ENCODE measurements at regions not wholly inside any gene's neighbourhood (a gene's known extent, or its start where the extent isn't known, plus 50 kb on each side); places are given as distances from the start of the nearest gene placed in this dataset.

- H3K27me3 ChIP-seq (ENCODE audit: low read depth), result no peaks in the 10 kb centered on the region
- no peak for DNase-seq
- H3K4me1 ChIP-seq, result no peaks in the 10 kb centered on the region
- H3K4me3 ChIP-seq, result no peak overlapping the region
- no peak overlapping the region for H3K27ac ChIP-seq (replicated peaks)
- H3K36me3 ChIP-seq, result no peaks in the 10 kb centered on the region
- intact Hi-C loops (cut with micrococcal nuclease), result no loop called here
- no peak for TF ChIP-seq CTCF (IDR thresholded peaks at IDR 0.05; ENCODE audit: borderline replicate concordance)
- H3K9me3 ChIP-seq (replicated peaks), result no peaks in the 10 kb centered on the region
These were observed 734.3 kb upstream of the MIR17HG start for GRCh38 chr13:90613076-90613795.

- TF ChIP-seq CTCF (IDR thresholded peaks at IDR 0.05; ENCODE audit: borderline replicate concordance), result no peak
- H3K27me3 ChIP-seq (ENCODE audit: low read depth), result no peaks in the 10 kb centered on the region
- no peak overlapping the region for H3K27ac ChIP-seq (replicated peaks)
- intact Hi-C loops (cut with micrococcal nuclease), result no loop called here
- H3K4me1 ChIP-seq, result no peaks in the 10 kb centered on the region
- H3K36me3 ChIP-seq, result no peaks in the 10 kb centered on the region
- H3K9me3 ChIP-seq (replicated peaks), result no peaks in the 10 kb centered on the region
- H3K4me3 ChIP-seq, result no peak overlapping the region
- no peak for DNase-seq
These were observed 732.3 kb upstream of the MIR17HG start for GRCh38 chr13:90615236-90615635.

GRCh38 chr13:90615767-90616166 lies 731.7 kb upstream of the MIR17HG start:
- Histone ChIP-seq H3K9me3 (replicated peaks) (no peaks in the 10 kb centered on the region), H3K4me3 (no peak overlapping the region), H3K36me3 (no peaks in the 10 kb centered on the region), H3K4me1 (no peaks in the 10 kb centered on the region), H3K27me3 (ENCODE audit: low read depth) (no peaks in the 10 kb centered on the region), H3K27ac (replicated peaks) (no peak overlapping the region)
- no peak for TF ChIP-seq CTCF (IDR thresholded peaks at IDR 0.05; ENCODE audit: borderline replicate concordance)
- DNase-seq, result no peak
- intact Hi-C loops (cut with micrococcal nuclease), result no loop called here

- Histone ChIP-seq H3K4me1 (no peaks in the 10 kb centered on the region), H3K27ac (replicated peaks) (no peak overlapping the region), H3K27me3 (ENCODE audit: low read depth) (no peaks in the 10 kb centered on the region), H3K36me3 (no peaks in the 10 kb centered on the region), H3K9me3 (replicated peaks) (no peaks in the 10 kb centered on the region), H3K4me3 (no peak overlapping the region)
- no peak for TF ChIP-seq CTCF (IDR thresholded peaks at IDR 0.05; ENCODE audit: borderline replicate concordance)
- no peak for DNase-seq
- intact Hi-C loops (cut with micrococcal nuclease), result no loop called here
These were observed 729.4 kb upstream of the MIR17HG start for GRCh38 chr13:90618133-90618532.

GRCh38 chr13:90622541-90622940 lies 724.9 kb upstream of the MIR17HG start:
- Histone ChIP-seq H3K27ac (replicated peaks) (no peak overlapping the region), H3K4me1 (no peaks in the 10 kb centered on the region), H3K36me3 (no peaks in the 10 kb centered on the region), H3K4me3 (no peak overlapping the region), H3K27me3 (ENCODE audit: low read depth) (no peaks in the 10 kb centered on the region), H3K9me3 (replicated peaks) (no peaks in the 10 kb centered on the region)
- no peak for DNase-seq
- TF ChIP-seq CTCF (IDR thresholded peaks at IDR 0.05; ENCODE audit: borderline replicate concordance), result no peak
- intact Hi-C loops (cut with micrococcal nuclease), result no loop called here

Data from left ventricle myocardium inferior (tissue), 1 donor.